ENCODE measurements at regions not wholly inside any gene's neighbourhood (a gene's known extent, or its start where the extent isn't known, plus 50 kb on each side); places are given as distances from the start of the nearest gene placed in this dataset.
"Not testable (repeated sequence)": the region's sequence is repeated elsewhere in the genome, so short reads cannot be mapped to it uniquely, and the experiment has no call there.

DNA sequence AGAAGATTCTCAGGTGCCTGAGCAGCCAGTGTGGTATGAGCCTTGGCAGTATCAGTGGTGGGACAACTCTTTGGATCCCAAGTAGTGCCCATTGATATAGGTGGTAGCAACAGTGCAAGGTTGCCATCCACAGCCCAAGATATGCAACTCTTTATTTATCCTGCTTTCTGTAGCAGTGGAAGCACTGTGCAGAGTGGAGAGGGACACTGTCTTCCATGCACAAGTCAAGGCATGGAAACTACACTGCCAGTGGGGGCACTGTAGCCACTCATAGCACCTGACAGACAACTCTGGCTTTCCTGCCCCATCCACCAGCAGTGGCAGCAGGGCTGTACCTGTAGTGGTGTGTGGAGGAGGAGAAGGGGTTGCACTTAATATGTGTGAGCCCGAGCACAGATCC is 409.6 kb upstream of the TMEFF2 start:
- WGBS (ENCODE audit: insufficient coverage, insufficient replicate concordance, low lambda C conversion rate, missing lambda C conversion rate): 8% methylated on average over 1 of the region's 1 CpG
- CTCF ChIA-PET: interaction anchor here (1.1 kb wide), 1 partner anchor 34 kb away, joined by 3 read pairs; no protein-coding TSS in a partner anchor
- H3K9me3 ChIP-seq (replicated peaks; ENCODE audit: control insufficient read depth, insufficient read depth, low read length): no peaks in the 10 kb centered on the region
- no TSS peak for BruUV-seq (replicated peaks)
- no peak overlapping the region for H3K4me2 ChIP-seq (ENCODE audit: control insufficient read depth, insufficient read depth)
- H2AFZ ChIP-seq (ENCODE audit: control insufficient read depth, low read depth, low read length): no peak overlapping the region
- in situ Hi-C loops (cut with MboI): no loop called here
- H3K27ac ChIP-seq (ENCODE audit: control insufficient read depth, insufficient read depth): no peak overlapping the region
- H3K4me3 ChIP-seq: no peak overlapping the region
- no peaks in the 10 kb centered on the region for H3K36me3 ChIP-seq (ENCODE audit: control insufficient read depth in 2 of 2, insufficient read depth in 2 of 2, low read length in 1 of 2)
- POLR2A ChIA-PET: no interaction called here
- no peaks in the 10 kb centered on the region for H3K4me1 ChIP-seq (ENCODE audit: control insufficient read depth, insufficient read depth, low read length)
- TF ChIP-seq PML (IDR thresholded peaks at IDR 0.05; ENCODE audit: low read length) (no peak), RELA (IDR thresholded peaks at IDR 0.05; ENCODE audit: borderline replicate concordance, partially characterized antibody) (no peak), RCOR1 (conservative IDR thresholded peaks at IDR 0.05; ENCODE audit: low read depth, low read length) (no peak)
- no peak overlapping the region for H3K9ac ChIP-seq (ENCODE audit: control insufficient read depth, insufficient read depth, low read length)
- DNase-seq (ENCODE audit: low read depth, low spot score) (no peak), ATAC-seq (peak; percentile 48), FAIRE-seq (no peak)
- intact Hi-C loops (cut with micrococcal nuclease; ENCODE audit: unreplicated experiment): no loop called here
- H4K20me1 ChIP-seq (ENCODE audit: control insufficient read depth, insufficient read depth): no peaks in the 10 kb centered on the region
- H3K79me2 ChIP-seq (ENCODE audit: control insufficient read depth, insufficient read depth, low read length): no peaks in the 10 kb centered on the region
- SMC1A ChIA-PET (ENCODE audit: uncharacterized antibody, unreplicated experiment): no interaction called here
- no peaks in the 10 kb centered on the region for H3K27me3 ChIP-seq (replicated peaks in 1 of 2; ENCODE audit: control insufficient read depth in 2 of 2, insufficient read depth in 2 of 2, low read length in 1 of 2)
- RAD21 ChIA-PET (ENCODE audit: unreplicated experiment): no interaction called here

DNA sequence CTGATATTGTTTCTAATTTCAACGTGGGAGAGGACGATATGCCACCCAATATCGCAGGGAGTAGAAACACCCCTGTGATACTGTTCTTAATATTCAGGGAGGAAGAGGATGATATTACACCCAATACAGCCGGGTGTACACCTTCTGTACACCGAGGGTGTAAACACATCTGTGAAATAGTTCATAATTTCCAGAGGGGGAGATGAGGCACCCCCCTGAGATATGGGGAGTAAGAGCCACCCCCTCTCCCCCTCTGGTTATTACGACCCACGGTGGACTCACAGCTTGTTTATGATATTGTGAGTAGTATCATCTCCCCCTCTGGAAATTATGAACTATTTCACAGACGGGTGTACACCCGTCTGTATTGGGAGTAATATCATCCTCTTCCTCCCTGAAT is 403.9 kb upstream of the TMEFF2 start:
- BruUV-seq (replicated peaks); SMC1A ChIA-PET (ENCODE audit: uncharacterized antibody, unreplicated experiment); ATAC-seq; H3K9me3 ChIP-seq (replicated peaks; ENCODE audit: control insufficient read depth, insufficient read depth, low read length); H3K36me3 ChIP-seq (ENCODE audit: control insufficient read depth in 2 of 2, insufficient read depth in 2 of 2, low read length in 1 of 2); H3K27me3 ChIP-seq (replicated peaks in 1 of 2; ENCODE audit: control insufficient read depth in 2 of 2, insufficient read depth in 2 of 2, low read length in 1 of 2); DNase-seq (ENCODE audit: low read depth, low spot score); H3K4me1 ChIP-seq (ENCODE audit: control insufficient read depth, insufficient read depth, low read length); H3K4me3 ChIP-seq; RAD21 ChIA-PET (ENCODE audit: unreplicated experiment); POLR2A ChIA-PET; CTCF ChIA-PET; in situ Hi-C loops (cut with MboI); H4K20me1 ChIP-seq (ENCODE audit: control insufficient read depth, insufficient read depth); H2AFZ ChIP-seq (ENCODE audit: control insufficient read depth, low read depth, low read length); H3K79me2 ChIP-seq (ENCODE audit: control insufficient read depth, insufficient read depth, low read length); H3K27ac ChIP-seq (ENCODE audit: control insufficient read depth, insufficient read depth); H3K9ac ChIP-seq (ENCODE audit: control insufficient read depth, insufficient read depth, low read length); H3K4me2 ChIP-seq (ENCODE audit: control insufficient read depth, insufficient read depth); FAIRE-seq; intact Hi-C loops (cut with micrococcal nuclease; ENCODE audit: unreplicated experiment): not testable (repeated sequence)
- WGBS (ENCODE audit: insufficient coverage, insufficient replicate concordance, low lambda C conversion rate, missing lambda C conversion rate): 37% methylated on average over 9 of the region's 9 CpGs

All from GM12878 (cell line).